ENCODE measurements at regions not wholly inside any gene's neighbourhood (a gene's known extent, or its start where the extent isn't known, plus 50 kb on each side); places are given as distances from the start of the nearest gene placed in this dataset.
"Not testable (repeated sequence)": the region's sequence is repeated elsewhere in the genome, so short reads cannot be mapped to it uniquely, and the experiment has no call there.

GRCh38 chr12:3421191-3421978 lies 69.6 kb upstream of the PRMT8 start:
- no peaks in the 10 kb centered on the region for H3K27me3 ChIP-seq

DNA sequence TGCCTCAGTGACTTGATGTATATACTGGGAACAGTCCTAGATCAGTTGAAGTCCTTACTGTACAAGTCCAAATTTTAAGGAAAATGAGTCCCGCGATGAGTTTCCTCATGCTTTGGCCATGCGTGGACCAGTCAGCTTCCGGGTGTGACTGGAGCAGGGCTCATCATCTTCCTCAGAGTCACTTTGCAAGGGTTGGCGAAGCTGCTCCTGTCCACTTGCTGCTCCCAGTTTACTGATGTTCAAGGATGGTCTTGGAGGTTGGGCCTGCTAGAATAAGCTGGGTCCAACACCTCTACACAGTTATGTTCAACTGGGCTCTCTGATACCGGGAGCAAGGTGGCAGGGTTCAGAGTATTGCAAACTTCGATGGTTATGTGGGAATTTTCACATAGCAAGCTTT lies 66.2 kb upstream of the PRMT8 start:
- not testable (repeated sequence) for H3K4me2 ChIP-seq, H3K9ac ChIP-seq, H3K27ac ChIP-seq, H3K36me3 ChIP-seq, H3K27me3 ChIP-seq, H3K4me1 ChIP-seq, H4K20me1 ChIP-seq, H3K4me3 ChIP-seq
- H3K9me3 ChIP-seq (replicated peaks in 1 of 11) = peaks cover 12 to 34% (median 23%) of the 10 kb centered on the region in 11 experiments

More at GRCh38 chr12:3421191-3421978, 69.6 kb upstream of the PRMT8 start:
- no peak for TF ChIP-seq Cebpa-rat (IDR thresholded peaks at IDR 0.05)
- Histone ChIP-seq H3K9me3 (replicated peaks in 1 of 11) (peaks cover 6 to 28% (median 16%) of the 10 kb centered on the region in 11 experiments; a peak in 17 of 22 replicates), H3K36me3 (no peaks in the 10 kb centered on the region), H3K4me2 (no peak overlapping the region), H3K4me1 (no peaks in the 10 kb centered on the region), H3K27ac (no peak overlapping the region), H3K4me3 (no peak overlapping the region), H3K9ac (no peak overlapping the region), H4K20me1 (no peaks in the 10 kb centered on the region)

DNA sequence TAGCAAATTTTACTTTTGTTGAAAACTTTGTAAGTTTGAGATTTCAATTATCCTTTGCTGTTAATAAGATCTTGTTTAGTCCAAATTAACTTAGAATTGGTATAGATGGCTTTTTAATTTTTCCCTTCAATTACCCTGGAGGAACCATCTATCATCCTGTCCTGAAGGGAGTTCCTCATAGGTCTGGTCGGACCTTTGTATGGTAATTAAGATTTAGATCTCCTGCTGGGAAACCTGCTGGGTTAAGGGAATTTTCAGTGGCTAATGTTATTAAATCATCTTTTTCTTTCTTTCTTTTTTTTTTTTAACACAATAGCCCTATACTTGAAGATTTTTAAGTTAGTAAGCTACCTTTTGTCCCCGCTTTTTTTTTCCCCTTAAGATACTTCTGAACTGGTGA lies 63.0 kb upstream of the PRMT8 start:
- TF ChIP-seq Cebpa-rat (IDR thresholded peaks at IDR 0.05) = no peak
- no peak overlapping the region for H3K4me2 ChIP-seq
- no peak overlapping the region for H3K27ac ChIP-seq
- H4K20me1 ChIP-seq = no peaks in the 10 kb centered on the region
- peaks cover 15 to 39% (median 19%) of the 10 kb centered on the region in 11 experiments for H3K9me3 ChIP-seq (replicated peaks in 1 of 11)
- H3K9ac ChIP-seq = no peak overlapping the region
- no peaks in the 10 kb centered on the region for H3K27me3 ChIP-seq
- no peak overlapping the region for H3K4me3 ChIP-seq
- H3K36me3 ChIP-seq = no peaks in the 10 kb centered on the region
- H3K4me1 ChIP-seq = peaks cover 0 to 8% (median 0%) of the 10 kb centered on the region in 10 experiments; a peak in 3 of 20 replicates

DNA sequence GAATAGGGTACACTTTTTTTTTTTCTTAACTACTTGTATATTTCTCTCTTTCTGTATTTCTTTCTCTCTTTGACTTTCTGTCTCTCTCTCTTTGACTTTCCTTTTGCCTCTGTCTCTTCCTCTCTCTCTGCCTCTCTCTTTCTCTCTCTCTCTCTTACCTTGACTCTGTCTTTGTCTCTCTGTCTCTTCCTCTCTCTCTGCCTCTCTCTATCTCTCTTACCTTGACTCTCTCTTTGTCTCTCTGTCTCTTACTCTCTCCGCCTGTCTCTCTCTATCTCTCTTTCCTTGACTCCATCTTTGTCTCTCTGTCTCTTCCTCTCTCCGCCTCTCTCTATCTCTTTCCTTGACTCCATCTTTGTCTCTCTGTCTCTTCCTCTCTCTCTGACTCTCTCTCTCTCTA lies 62.4 kb upstream of the PRMT8 start:
- H3K9ac ChIP-seq = no peak overlapping the region
- H3K9me3 ChIP-seq (replicated peaks in 1 of 11) = peaks cover 9 to 32% (median 14%) of the 10 kb centered on the region in 11 experiments; a peak in 21 of 22 replicates
- no peaks in the 10 kb centered on the region for H4K20me1 ChIP-seq
- H3K27me3 ChIP-seq = no peaks in the 10 kb centered on the region
- no peak for TF ChIP-seq Cebpa-rat (IDR thresholded peaks at IDR 0.05)
- no peak overlapping the region for H3K4me3 ChIP-seq
- no peak overlapping the region for H3K4me2 ChIP-seq
- H3K4me1 ChIP-seq = peaks cover 0 to 8% (median 0%) of the 10 kb centered on the region in 10 experiments; a peak in 3 of 20 replicates
- no peaks in the 10 kb centered on the region for H3K36me3 ChIP-seq
- H3K27ac ChIP-seq = no peak overlapping the region

DNA sequence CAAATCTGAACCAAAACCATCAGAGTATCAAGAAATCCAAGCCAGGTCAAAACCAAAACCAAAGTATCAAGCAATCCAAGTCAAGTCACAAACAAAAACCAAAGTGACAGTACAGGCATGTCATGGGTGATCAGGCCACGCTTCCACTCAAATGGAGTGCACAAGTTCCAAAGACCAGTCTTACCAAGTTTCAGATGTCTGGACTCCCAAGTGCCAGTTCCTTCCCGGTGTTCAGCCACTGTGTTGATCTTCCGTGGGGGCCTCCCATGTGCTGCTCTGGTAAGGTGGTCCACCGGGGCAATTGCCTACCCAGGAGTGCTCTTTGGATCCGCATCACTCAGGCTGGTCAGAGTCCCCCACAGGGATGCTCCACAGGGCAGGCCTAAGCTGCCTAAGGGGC lies 61.5 kb upstream of the PRMT8 start:
- H4K20me1 ChIP-seq, H3K4me3 ChIP-seq, H3K9ac ChIP-seq, H3K36me3 ChIP-seq, H3K27me3 ChIP-seq, H3K4me1 ChIP-seq, H3K27ac ChIP-seq, H3K4me2 ChIP-seq: not testable (repeated sequence)
- peaks cover 7 to 28% (median 14%) of the 10 kb centered on the region in 11 experiments; a peak in 21 of 22 replicates for H3K9me3 ChIP-seq (replicated peaks in 1 of 11)

- H3K27ac ChIP-seq = peak overlapping the region in 1 of 11 experiments; percentile 23; a peak in 1 of 22 replicates
- H4K20me1 ChIP-seq = no peaks in the 10 kb centered on the region
- H3K9me3 ChIP-seq (replicated peaks in 1 of 11) = peaks cover 7 to 28% (median 14%) of the 10 kb centered on the region in 11 experiments; a peak in 21 of 22 replicates
- no peaks in the 10 kb centered on the region for H3K36me3 ChIP-seq
- peaks cover 0 to 8% (median 0%) of the 10 kb centered on the region in 10 experiments; a peak in 3 of 20 replicates for H3K4me1 ChIP-seq
- H3K27me3 ChIP-seq = no peaks in the 10 kb centered on the region
- no peak overlapping the region for H3K4me3 ChIP-seq
- no peak for TF ChIP-seq Cebpa-rat (IDR thresholded peaks at IDR 0.05)
- peak overlapping the region in 5 of 11 experiments; percentile 1 to 33 (median 13); a peak in 6 of 22 replicates for H3K4me2 ChIP-seq
- no peak overlapping the region for H3K9ac ChIP-seq
These were observed 59.3 kb upstream of the PRMT8 start for GRCh38 chr12:3431686-3432085.

- Histone ChIP-seq H3K4me1 (peaks cover 0 to 8% (median 0%) of the 10 kb centered on the region in 10 experiments; a peak in 3 of 20 replicates), H3K27ac (peak overlapping the region in 1 of 11 experiments; percentile 23; a peak in 1 of 22 replicates), H3K27me3 (no peaks in the 10 kb centered on the region), H3K4me2 (peak overlapping the region in 5 of 11 experiments; percentile 1 to 33 (median 13); a peak in 7 of 22 replicates), H3K36me3 (no peaks in the 10 kb centered on the region), H3K4me3 (no peak overlapping the region), H3K9ac (no peak overlapping the region), H3K9me3 (replicated peaks in 1 of 11) (peaks cover 7 to 28% (median 14%) of the 10 kb centered on the region in 11 experiments; a peak in 21 of 22 replicates), H4K20me1 (no peaks in the 10 kb centered on the region)
- TF ChIP-seq Cebpa-rat (IDR thresholded peaks at IDR 0.05) = no peak
These were observed 58.7 kb upstream of the PRMT8 start for GRCh38 chr12:3432176-3432742.

DNA sequence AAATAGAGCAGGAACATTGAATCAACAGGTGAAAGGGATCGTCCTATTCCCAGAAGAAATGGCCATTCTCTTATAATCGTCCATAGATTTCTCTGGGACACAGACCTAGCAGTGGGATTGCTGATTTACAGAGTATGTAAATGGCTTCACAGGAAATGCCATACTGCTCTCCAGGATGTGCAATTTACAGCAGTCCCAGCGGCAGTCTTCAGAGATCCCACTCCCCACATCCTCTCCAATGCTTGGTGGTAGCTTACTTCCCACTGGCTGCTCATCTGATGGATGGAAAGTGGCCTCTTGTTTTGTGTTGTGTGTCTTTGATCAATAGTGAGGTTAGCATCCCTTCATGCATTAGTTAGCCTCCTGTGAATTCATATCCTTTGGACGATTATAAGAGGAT lies 58.1 kb upstream of the PRMT8 start:
- no peak overlapping the region for H3K9ac ChIP-seq
- no peak overlapping the region for H3K4me3 ChIP-seq
- H3K36me3 ChIP-seq = no peaks in the 10 kb centered on the region
- H3K27me3 ChIP-seq = no peaks in the 10 kb centered on the region
- no peak overlapping the region for H3K4me2 ChIP-seq
- TF ChIP-seq Cebpa-rat (IDR thresholded peaks at IDR 0.05) = no peak
- peaks cover 0 to 8% (median 0%) of the 10 kb centered on the region in 10 experiments; a peak in 3 of 20 replicates for H3K4me1 ChIP-seq
- no peak overlapping the region for H3K27ac ChIP-seq
- H3K9me3 ChIP-seq (replicated peaks in 1 of 11) = peaks cover 7 to 28% (median 14%) of the 10 kb centered on the region in 11 experiments; a peak in 21 of 22 replicates
- no peaks in the 10 kb centered on the region for H4K20me1 ChIP-seq

DNA sequence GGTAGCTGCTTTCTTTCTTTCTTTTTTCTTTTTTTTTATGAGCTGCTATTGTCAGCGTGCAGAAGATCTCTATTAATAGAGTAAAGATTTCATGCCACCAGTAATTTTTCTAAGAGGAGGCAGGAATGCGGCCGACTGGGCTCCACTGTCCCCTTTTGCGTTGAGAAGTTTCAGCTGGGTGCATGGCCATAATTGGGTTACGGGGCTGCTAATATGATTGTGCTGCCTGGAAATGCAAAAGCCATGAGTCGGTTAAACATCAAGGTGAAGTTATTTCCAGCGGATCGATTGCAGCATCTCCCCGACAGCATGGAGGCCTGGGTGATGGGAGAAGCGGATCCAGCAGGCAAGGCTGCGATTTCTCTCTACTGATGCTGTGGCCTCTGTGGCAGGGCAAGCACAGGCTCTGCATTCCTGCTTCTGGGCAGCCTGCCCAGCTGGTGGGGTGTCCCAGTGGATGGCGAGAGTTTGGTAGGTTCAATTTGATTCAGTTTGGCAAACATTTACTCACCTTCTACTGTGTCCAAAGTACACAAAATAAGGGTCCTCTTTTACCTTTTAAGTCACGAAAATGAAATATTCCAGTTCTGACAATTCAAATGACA lies 54.4 kb upstream of the PRMT8 start:
- no peaks in the 10 kb centered on the region for H3K36me3 ChIP-seq
- H3K9ac ChIP-seq = no peak overlapping the region
- no peaks in the 10 kb centered on the region for H4K20me1 ChIP-seq
- H3K4me1 ChIP-seq = peaks cover 0 to 8% (median 0%) of the 10 kb centered on the region in 10 experiments; a peak in 3 of 20 replicates
- H3K4me2 ChIP-seq = no peak overlapping the region
- H3K9me3 ChIP-seq (replicated peaks in 1 of 11) = peaks cover 0 to 2% (median 0%) of the 10 kb centered on the region in 11 experiments; a peak in 1 of 22 replicates
- H3K4me3 ChIP-seq = no peak overlapping the region
- no peaks in the 10 kb centered on the region for H3K27me3 ChIP-seq
- H3K27ac ChIP-seq = no peak overlapping the region
- no peak for TF ChIP-seq Cebpa-rat (IDR thresholded peaks at IDR 0.05)
